Nephron progenitor cell (in vitro differentiated cells): ENCODE measurements at regions not wholly inside any gene's neighbourhood (a gene's known extent, or its start where the extent isn't known, plus 50 kb on each side); places are given as distances from the start of the nearest gene placed in this dataset.
A peak's percentile ranks its signal among the peaks of the same experiment; 100 is the strongest.

ENCODE experiments used
- DNase-seq: peaks from one replicate; pipeline ENCODE4 v3.0.0; 2021
- H3K27ac Mint-ChIP-seq: 2 replicates; pipeline ENCODE4 v1.8.0; 2021; ENCODE audit warnings: mild to moderate bottlenecking, moderate library complexity, mixed read lengths
- H3K27me3 Mint-ChIP-seq: 2 replicates; pipeline ENCODE4 v1.8.0; 2021; ENCODE audit warnings: mild to moderate bottlenecking, low read depth, mixed read lengths; ENCODE audit not compliant: poor library complexity
- H3K36me3 Mint-ChIP-seq: 2 replicates; pipeline ENCODE4 v1.8.0; 2021; ENCODE audit warnings: low read depth, mixed read lengths
- H3K4me1 Mint-ChIP-seq: 2 replicates; pipeline ENCODE4 v1.8.0; 2021; ENCODE audit warnings: mixed read lengths
- H3K4me3 Mint-ChIP-seq: 2 replicates; pipeline ENCODE4 v1.8.0; 2021; ENCODE audit warnings: mild to moderate bottlenecking, moderate library complexity, mixed read lengths
- H3K9me3 Mint-ChIP-seq: 2 replicates; pipeline ENCODE4 v1.8.0; 2021; ENCODE audit warnings: mild to moderate bottlenecking, moderate library complexity, mixed read lengths
- CTCF ChIP-seq: fragments of 200-600 bp; sonication (generic); IDR thresholded peaks from 2 replicates; pipeline ENCODE4 v1.5.0; 2021; ENCODE audit warnings: antibody characterized with exemption

- Mint-ChIP-seq H3K9me3 (peaks cover 2% of the 10 kb centered on the region), H3K27ac (no peak overlapping the region), H3K4me3 (no peak overlapping the region), H3K36me3 (no peaks in the 10 kb centered on the region), H3K4me1 (no peaks in the 10 kb centered on the region), H3K27me3 (peaks cover 16% of the 10 kb centered on the region)
- no peak for TF ChIP-seq CTCF
- DNase-seq, result no peak
These were observed 169.0 kb upstream of the SDK2 start for GRCh38 chr17:73813201-73813600.

- Mint-ChIP-seq H3K4me1 (no peaks in the 10 kb centered on the region), H3K4me3 (no peak overlapping the region), H3K27ac (no peak overlapping the region), H3K27me3 (peaks cover 12% of the 10 kb centered on the region), H3K36me3 (no peaks in the 10 kb centered on the region), H3K9me3 (peaks cover 10% of the 10 kb centered on the region)
- DNase-seq, result no peak
- TF ChIP-seq CTCF, result no peak
These were observed 169.8 kb upstream of the SDK2 start for GRCh38 chr17:73814075-73814474.

GRCh38 chr17:73815474-73815873, 171.2 kb upstream of the SDK2 start:
- Mint-ChIP-seq H3K36me3 (no peaks in the 10 kb centered on the region), H3K4me3 (no peak overlapping the region), H3K27ac (no peak overlapping the region), H3K9me3 (peaks cover 10% of the 10 kb centered on the region), H3K27me3 (peaks cover 13% of the 10 kb centered on the region), H3K4me1 (peaks cover 2% of the 10 kb centered on the region)
- DNase-seq, result no peak
- TF ChIP-seq CTCF, result no peak

GRCh38 chr17:73819440-73820395, 175.5 kb upstream of the SDK2 start:
- H3K4me1 Mint-ChIP-seq, result peaks cover 15% of the 10 kb centered on the region
- no peak overlapping the region for H3K27ac Mint-ChIP-seq
- peaks cover 34% of the 10 kb centered on the region for H3K27me3 Mint-ChIP-seq
- DNase-seq, result no peak
- TF ChIP-seq CTCF, result no peak
- H3K4me3 Mint-ChIP-seq, result no peak overlapping the region
- H3K9me3 Mint-ChIP-seq, result peaks cover 10% of the 10 kb centered on the region
- H3K36me3 Mint-ChIP-seq, result no peaks in the 10 kb centered on the region

- no peak overlapping the region for H3K4me3 Mint-ChIP-seq
- H3K9me3 Mint-ChIP-seq, result peaks cover 10% of the 10 kb centered on the region
- peak; percentile 34 for TF ChIP-seq CTCF
- H3K4me1 Mint-ChIP-seq, result peaks cover 16% of the 10 kb centered on the region
- H3K27ac Mint-ChIP-seq, result no peak overlapping the region
- H3K36me3 Mint-ChIP-seq, result no peaks in the 10 kb centered on the region
- DNase-seq, result peak; percentile 37
- H3K27me3 Mint-ChIP-seq, result peaks cover 32% of the 10 kb centered on the region
These were observed 176.6 kb upstream of the SDK2 start for GRCh38 chr17:73820686-73821448.
